Breast epithelium (tissue), 4 donors: ENCODE measurements at regions not wholly inside any gene's neighbourhood (a gene's known extent, or its start where the extent isn't known, plus 50 kb on each side); places are given as distances from the start of the nearest gene placed in this dataset.

Experiments
- DNase-seq, 2 donors: peaks; one replicate each; pipeline ENCODE4 v3.0.0-alpha.2; 2019; ENCODE audit warnings: low spot score in 2 of 2
- H3K27ac ChIP-seq, 2 donors: fragments of 200-600 bp; sonication (generic) in 1 of 2; one replicate each; pipeline ENCODE4 v1.5.1; 2016 to 2019; ENCODE audit warnings: mild to moderate bottlenecking in 1 of 2
- H3K27me3 ChIP-seq, 2 donors: fragments of 200-600 bp; sonication (generic) in 1 of 2; one replicate each; pipeline versions ENCODE4 v1.5.1 to v1.6.0; 2017 to 2019; ENCODE audit warnings: control low read depth in 1 of 2, mild to moderate bottlenecking in 1 of 2
- H3K36me3 ChIP-seq: fragments of 200-600 bp; one replicate; pipeline ENCODE4 v1.5.1; 2019
- H3K4me1 ChIP-seq, 2 donors: fragments of 200-600 bp; sonication (generic); one replicate each; pipeline ENCODE4 v1.5.1; 2016 to 2019; ENCODE audit warnings: control low read depth in 1 of 2
- H3K4me3 ChIP-seq, 3 donors: fragments of 200-600 bp; sonication (generic); 1 replicate in 2 of 3; 2 replicates in 1 of 3; pipeline ENCODE4 v1.5.1; 2016 to 2019; ENCODE audit warnings: mild to moderate bottlenecking in 3 of 3, moderate library complexity in 2 of 3
- H3K9me3 ChIP-seq, 2 donors: fragments of 200-600 bp; sonication (generic) in 1 of 2; one replicate each; pipeline ENCODE4 v1.5.1; 2016 to 2019; ENCODE audit warnings: control low read depth in 1 of 2
- POLR2A ChIP-seq: fragments of 450-650 bp; IDR thresholded peaks from one replicate; pipeline ENCODE4 v1.6.1; 2016; ENCODE audit warnings: antibody characterized with exemption, mild to moderate bottlenecking, moderate library complexity
- POLR2AphosphoS5 ChIP-seq, 3 donors: sonication (generic); formaldehyde crosslinking; IDR thresholded peaks; one replicate each; pipeline ENCODE4 v1.6.1; 2017; ENCODE audit warnings: antibody characterized with exemption in 3 of 3
- intact Hi-C: fragments of 100-400 bp; cut with DNase I; formaldehyde crosslinking; loops from one replicate; pipeline ENCODE4 v1.15.1; 2023; ENCODE audit warnings: low total_unique reads
- TF ChIP-seq, protein P1 (sequence below), 3 donors: fragments of 450-650 bp; IDR thresholded peaks; one replicate each; pipeline ENCODE4 v1.5.1; 2016 to 2017; ENCODE audit warnings: antibody characterized with exemption in 3 of 3, mild to moderate bottlenecking in 3 of 3, moderate library complexity in 3 of 3

DNA sequence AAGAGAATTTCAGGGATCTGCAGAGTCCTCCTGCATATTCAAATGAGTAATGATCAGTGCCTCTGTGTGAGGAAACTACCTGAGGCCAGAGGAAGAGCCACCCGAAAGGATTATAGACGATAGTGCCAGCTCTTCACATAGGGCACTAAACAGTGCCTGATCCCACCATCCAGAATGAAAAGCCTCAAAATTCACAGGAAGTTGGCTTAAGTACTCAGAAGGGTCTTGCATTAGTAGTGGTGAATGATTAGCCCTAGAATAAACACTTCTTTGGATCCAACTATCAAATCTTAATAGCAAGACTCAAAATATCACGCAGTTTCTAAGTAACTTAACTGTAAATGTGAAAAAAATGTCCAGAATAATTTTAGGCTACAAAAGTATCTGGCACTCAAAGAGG is 324.4 kb downstream of the ZNF674 start:
- no peak overlapping the region for H3K27ac ChIP-seq
- intact Hi-C loops = no loop called here
- no peaks in the 10 kb centered on the region for H3K36me3 ChIP-seq
- DNase-seq = no peak
- H3K9me3 ChIP-seq = no peaks in the 10 kb centered on the region
- H3K27me3 ChIP-seq = peaks cover 0 to 9% of the 10 kb centered on the region in 2 donors
- no peaks in the 10 kb centered on the region for H3K4me1 ChIP-seq
- H3K4me3 ChIP-seq = no peak overlapping the region
- TF ChIP-seq, protein P1, sequence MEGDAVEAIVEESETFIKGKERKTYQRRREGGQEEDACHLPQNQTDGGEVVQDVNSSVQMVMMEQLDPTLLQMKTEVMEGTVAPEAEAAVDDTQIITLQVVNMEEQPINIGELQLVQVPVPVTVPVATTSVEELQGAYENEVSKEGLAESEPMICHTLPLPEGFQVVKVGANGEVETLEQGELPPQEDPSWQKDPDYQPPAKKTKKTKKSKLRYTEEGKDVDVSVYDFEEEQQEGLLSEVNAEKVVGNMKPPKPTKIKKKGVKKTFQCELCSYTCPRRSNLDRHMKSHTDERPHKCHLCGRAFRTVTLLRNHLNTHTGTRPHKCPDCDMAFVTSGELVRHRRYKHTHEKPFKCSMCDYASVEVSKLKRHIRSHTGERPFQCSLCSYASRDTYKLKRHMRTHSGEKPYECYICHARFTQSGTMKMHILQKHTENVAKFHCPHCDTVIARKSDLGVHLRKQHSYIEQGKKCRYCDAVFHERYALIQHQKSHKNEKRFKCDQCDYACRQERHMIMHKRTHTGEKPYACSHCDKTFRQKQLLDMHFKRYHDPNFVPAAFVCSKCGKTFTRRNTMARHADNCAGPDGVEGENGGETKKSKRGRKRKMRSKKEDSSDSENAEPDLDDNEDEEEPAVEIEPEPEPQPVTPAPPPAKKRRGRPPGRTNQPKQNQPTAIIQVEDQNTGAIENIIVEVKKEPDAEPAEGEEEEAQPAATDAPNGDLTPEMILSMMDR (IDR thresholded peaks at IDR 0.05) = no peak
- TF ChIP-seq POLR2A (no peak), POLR2AphosphoS5 (IDR thresholded peaks at IDR 0.05) (no peak)

DNA sequence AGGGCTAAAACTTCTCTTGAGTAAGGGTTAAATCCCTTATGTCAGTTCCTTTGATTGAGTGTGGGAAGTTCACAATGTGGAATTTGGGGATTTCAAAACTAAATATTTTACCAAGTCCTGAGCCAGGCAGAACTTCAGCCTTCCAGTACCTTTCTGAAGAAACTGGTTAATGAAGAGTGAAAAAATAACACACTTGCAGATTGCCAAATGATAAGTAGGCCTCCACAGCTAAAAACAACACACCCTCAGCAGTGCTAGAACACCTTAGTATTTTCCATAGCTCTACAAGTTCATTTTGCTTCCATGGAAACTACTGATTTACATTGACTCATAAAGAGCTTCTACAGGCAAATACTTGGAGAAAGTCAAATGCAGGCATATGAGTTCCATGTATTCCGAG is 326.8 kb downstream of the ZNF674 start:
- DNase-seq = no peak
- TF ChIP-seq POLR2AphosphoS5 (IDR thresholded peaks at IDR 0.05) = no peak

DNA sequence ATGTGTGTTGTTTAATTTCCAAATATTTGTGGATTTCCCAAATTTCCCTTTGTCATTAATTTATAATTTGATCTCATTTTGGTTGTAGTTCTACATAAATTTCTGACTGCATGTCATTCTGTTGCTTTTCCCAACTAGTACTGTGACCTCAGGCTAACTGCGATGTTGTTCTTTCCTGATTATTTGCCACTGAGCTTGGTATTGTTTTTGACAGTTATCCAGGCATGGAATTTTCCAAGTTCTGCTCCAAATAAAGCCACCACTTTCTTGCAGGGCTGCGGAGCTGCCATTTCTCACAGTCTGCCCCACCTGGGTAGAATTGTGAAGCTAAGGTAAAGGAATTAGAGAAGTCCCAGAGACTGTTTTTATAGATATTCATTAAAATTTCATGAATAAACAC is 328.8 kb downstream of the ZNF674 start:
- no peak for DNase-seq
- Histone ChIP-seq H3K9me3 (no peaks in the 10 kb centered on the region), H3K4me1 (no peaks in the 10 kb centered on the region), H3K27me3 (peaks cover 0 to 24% of the 10 kb centered on the region in 2 donors), H3K36me3 (no peaks in the 10 kb centered on the region), H3K27ac (no peak overlapping the region), H3K4me3 (no peak overlapping the region)
- TF ChIP-seq POLR2AphosphoS5 (IDR thresholded peaks at IDR 0.05) (no peak), POLR2A (no peak)
- TF ChIP-seq, protein P1 (IDR thresholded peaks at IDR 0.05) = no peak
- intact Hi-C loops = no loop called here

More for the DNA sequence above, 326.8 kb downstream of the ZNF674 start:
- no peak overlapping the region for H3K27ac ChIP-seq
- peaks cover 0 to 23% of the 10 kb centered on the region in 2 donors for H3K27me3 ChIP-seq
- H3K4me3 ChIP-seq = no peak overlapping the region
- intact Hi-C loops = no loop called here
- no peaks in the 10 kb centered on the region for H3K36me3 ChIP-seq
- no peaks in the 10 kb centered on the region for H3K9me3 ChIP-seq
- no peaks in the 10 kb centered on the region for H3K4me1 ChIP-seq

DNA sequence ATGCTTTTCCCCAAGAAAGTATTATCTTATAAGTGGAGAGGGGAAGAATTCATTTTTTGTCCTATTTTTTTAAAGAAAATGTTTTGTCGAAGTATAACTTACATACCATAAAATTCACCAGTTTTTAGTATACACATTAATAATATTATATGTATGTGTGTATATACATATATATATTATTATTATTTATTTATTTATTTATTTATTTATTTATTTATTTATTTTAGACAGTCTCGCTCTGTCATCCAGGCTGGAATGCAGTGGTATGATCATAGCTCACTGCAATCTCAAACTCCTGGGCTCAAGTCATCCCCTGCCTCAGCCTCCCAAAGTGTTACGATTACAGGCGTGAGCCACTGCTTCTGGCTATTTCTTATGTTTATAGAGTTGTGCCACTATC is 334.1 kb downstream of the ZNF674 start:
- Histone ChIP-seq H3K27me3 (peaks cover 0 to 15% of the 10 kb centered on the region in 2 donors), H3K4me3 (no peak overlapping the region), H3K4me1 (no peaks in the 10 kb centered on the region), H3K36me3 (no peaks in the 10 kb centered on the region), H3K27ac (no peak overlapping the region), H3K9me3 (no peaks in the 10 kb centered on the region)
- TF ChIP-seq, protein P1 (IDR thresholded peaks at IDR 0.05) = no peak
- no peak for TF ChIP-seq POLR2AphosphoS5 (IDR thresholded peaks at IDR 0.05)
- no peak for TF ChIP-seq POLR2A
- intact Hi-C loops = no loop called here
- no peak for DNase-seq

DNA sequence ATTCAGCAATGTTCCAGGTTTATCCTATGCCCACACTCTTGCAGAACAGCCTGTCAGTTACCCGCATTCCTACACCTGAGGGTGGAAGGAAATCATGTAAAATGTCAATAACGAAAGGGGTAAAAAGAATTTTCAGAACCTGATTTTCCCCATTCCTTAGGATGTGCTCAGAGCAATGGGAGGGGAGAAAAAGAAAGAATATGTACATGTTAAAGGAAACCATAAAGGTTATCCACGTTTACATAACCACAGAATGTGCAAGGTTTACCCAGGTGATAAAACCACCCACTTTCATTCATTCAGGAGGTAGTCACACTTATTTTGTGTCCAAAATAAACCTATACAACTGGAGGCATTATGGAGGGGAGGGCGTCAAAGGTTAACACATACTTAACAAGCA is 335.5 kb downstream of the ZNF674 start:
- Histone ChIP-seq H3K4me3 (no peak overlapping the region), H3K9me3 (no peaks in the 10 kb centered on the region), H3K27me3 (peaks cover 0 to 6% of the 10 kb centered on the region in 2 donors), H3K27ac (no peak overlapping the region), H3K4me1 (no peaks in the 10 kb centered on the region), H3K36me3 (no peaks in the 10 kb centered on the region)
- intact Hi-C loops = no loop called here
- DNase-seq = no peak
- no peak for TF ChIP-seq POLR2A
- TF ChIP-seq POLR2AphosphoS5 (IDR thresholded peaks at IDR 0.05) = no peak
- TF ChIP-seq, protein P1 (IDR thresholded peaks at IDR 0.05) = no peak

DNA sequence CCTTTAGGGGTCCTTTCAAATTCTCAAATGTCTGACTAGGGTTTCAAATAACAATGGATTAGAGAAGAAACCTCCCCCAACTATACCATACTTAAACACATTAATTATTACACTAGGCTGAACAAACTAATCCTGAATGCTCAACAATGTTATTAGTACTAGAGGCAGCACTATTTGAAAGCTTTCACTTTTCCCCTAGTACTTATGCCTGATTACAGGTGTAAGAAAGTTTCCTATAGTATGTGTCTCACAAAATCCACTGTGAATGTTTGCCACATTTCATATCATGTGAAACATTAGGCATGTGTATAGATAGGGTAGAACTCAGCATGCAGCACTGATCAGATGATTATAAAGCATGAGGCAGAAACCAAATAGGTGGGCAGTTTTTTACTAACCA is 336.2 kb downstream of the ZNF674 start:
- no peak for DNase-seq
- peaks cover 0 to 6% of the 10 kb centered on the region in 2 donors for H3K27me3 ChIP-seq
- H3K27ac ChIP-seq = no peak overlapping the region
- H3K36me3 ChIP-seq = no peaks in the 10 kb centered on the region
- H3K9me3 ChIP-seq = no peaks in the 10 kb centered on the region
- intact Hi-C loops = no loop called here
- no peaks in the 10 kb centered on the region for H3K4me1 ChIP-seq
- no peak for TF ChIP-seq POLR2A
- TF ChIP-seq, protein P1 (IDR thresholded peaks at IDR 0.05) = no peak
- TF ChIP-seq POLR2AphosphoS5 (IDR thresholded peaks at IDR 0.05) = no peak
- H3K4me3 ChIP-seq = no peak overlapping the region
